Immature natural killer cell (primary cell): ENCODE measurements at regions not wholly inside any gene's neighbourhood (a gene's known extent, or its start where the extent isn't known, plus 50 kb on each side); places are given as distances from the start of the nearest gene placed in this dataset.

Experiments
- DNase-seq, 3 donors: peaks; one replicate each; pipeline ENCODE4 v3.0.0; 2022; ENCODE audit warnings: mixed read lengths in 1 of 3
- H3K27ac Mint-ChIP-seq, 6 donors: one replicate each; pipeline ENCODE4 v1.8.0; 2020; ENCODE audit warnings: mixed read lengths in 6 of 6, mild to moderate bottlenecking in 5 of 6, inconsistent platforms in 4 of 6, moderate library complexity in 3 of 6
- H3K27me3 Mint-ChIP-seq, 3 donors: one replicate each; pipeline ENCODE4 v1.8.0; 2020 to 2021; ENCODE audit warnings: low read depth in 3 of 3, mild to moderate bottlenecking in 3 of 3, mixed read lengths in 3 of 3, moderate library complexity in 3 of 3, inconsistent platforms in 1 of 3
- H3K36me3 Mint-ChIP-seq, 3 donors: one replicate each; pipeline ENCODE4 v1.8.0; 2020; ENCODE audit warnings: mixed read lengths in 3 of 3, inconsistent platforms in 2 of 3, mild to moderate bottlenecking in 2 of 3
- H3K4me1 Mint-ChIP-seq, 2 donors: one replicate each; pipeline ENCODE4 v1.8.0; 2020; ENCODE audit warnings: inconsistent platforms in 2 of 2, mild to moderate bottlenecking in 2 of 2, mixed read lengths in 2 of 2, moderate library complexity in 1 of 2
- H3K4me3 Mint-ChIP-seq, 5 donors: one replicate each; pipeline ENCODE4 v1.8.0; 2020; ENCODE audit warnings: mild to moderate bottlenecking in 5 of 5, mixed read lengths in 5 of 5, inconsistent platforms in 3 of 5, moderate library complexity in 3 of 5
- H3K9me3 Mint-ChIP-seq, 6 donors: one replicate each; pipeline ENCODE4 v1.8.0; 2020; ENCODE audit warnings: mild to moderate bottlenecking in 6 of 6, mixed read lengths in 6 of 6, inconsistent platforms in 4 of 6, moderate library complexity in 3 of 6

- Mint-ChIP-seq H3K27ac (no peak overlapping the region), H3K36me3 (no peaks in the 10 kb centered on the region), H3K9me3 (peaks cover 2 to 7% (median 5%) of the 10 kb centered on the region in 6 donors), H3K27me3 (no peaks in the 10 kb centered on the region), H3K4me1 (no peaks in the 10 kb centered on the region), H3K4me3 (no peak overlapping the region)
- DNase-seq: no peak
Measured at GRCh38 chr5:98605426-98605825, 168.0 kb upstream of the RGMB start.

- DNase-seq: no peak
- Mint-ChIP-seq H3K4me3 (no peak overlapping the region), H3K36me3 (no peaks in the 10 kb centered on the region), H3K27me3 (no peaks in the 10 kb centered on the region), H3K4me1 (no peaks in the 10 kb centered on the region), H3K27ac (no peak overlapping the region), H3K9me3 (peaks cover 0 to 9% (median 2%) of the 10 kb centered on the region in 6 donors)
Measured at GRCh38 chr5:98606961-98607360, 166.5 kb upstream of the RGMB start.

- Mint-ChIP-seq H3K9me3 (peaks cover 0 to 9% (median 1%) of the 10 kb centered on the region in 6 donors), H3K4me1 (no peaks in the 10 kb centered on the region), H3K27ac (no peak overlapping the region), H3K27me3 (no peaks in the 10 kb centered on the region), H3K4me3 (no peak overlapping the region), H3K36me3 (no peaks in the 10 kb centered on the region)
- DNase-seq: no peak
Measured at GRCh38 chr5:98608052-98608451, 165.4 kb upstream of the RGMB start.

GRCh38 chr5:98614341-98614740, 159.1 kb upstream of the RGMB start:
- Mint-ChIP-seq H3K4me3 (no peak overlapping the region), H3K36me3 (no peaks in the 10 kb centered on the region), H3K27ac (no peak overlapping the region), H3K4me1 (no peaks in the 10 kb centered on the region), H3K9me3 (peaks cover 0 to 4% (median 1%) of the 10 kb centered on the region in 6 donors), H3K27me3 (peaks cover 0 to 3% (median 0%) of the 10 kb centered on the region in 3 donors)
- DNase-seq: no peak

GRCh38 chr5:98621821-98622220, 151.6 kb upstream of the RGMB start:
- H3K4me3 Mint-ChIP-seq: no peak overlapping the region
- H3K27ac Mint-ChIP-seq: no peak overlapping the region

GRCh38 chr5:98624145-98624880, 149.2 kb upstream of the RGMB start:
- Mint-ChIP-seq H3K36me3 (no peaks in the 10 kb centered on the region), H3K27me3 (peaks cover 0 to 1% (median 0%) of the 10 kb centered on the region in 3 donors), H3K4me3 (no peak overlapping the region), H3K9me3 (peaks cover 0 to 7% (median 4%) of the 10 kb centered on the region in 6 donors), H3K4me1 (no peaks in the 10 kb centered on the region), H3K27ac (no peak overlapping the region)
- no peak for DNase-seq

More at GRCh38 chr5:98621821-98622220, 151.6 kb upstream of the RGMB start:
- Mint-ChIP-seq H3K9me3 (peaks cover 0 to 7% (median 2%) of the 10 kb centered on the region in 6 donors), H3K4me1 (no peaks in the 10 kb centered on the region), H3K27me3 (no peaks in the 10 kb centered on the region), H3K36me3 (no peaks in the 10 kb centered on the region)
- DNase-seq: no peak

- peaks cover 0 to 7% (median 3%) of the 10 kb centered on the region in 6 donors for H3K9me3 Mint-ChIP-seq
- no peak overlapping the region for H3K27ac Mint-ChIP-seq
- no peak for DNase-seq
- no peaks in the 10 kb centered on the region for H3K4me1 Mint-ChIP-seq
- H3K27me3 Mint-ChIP-seq: peaks cover 0 to 1% (median 0%) of the 10 kb centered on the region in 3 donors
- no peak overlapping the region for H3K4me3 Mint-ChIP-seq
- H3K36me3 Mint-ChIP-seq: no peaks in the 10 kb centered on the region
Measured at GRCh38 chr5:98627121-98627520, 146.3 kb upstream of the RGMB start.

- Mint-ChIP-seq H3K27me3 (peaks cover 0 to 1% (median 0%) of the 10 kb centered on the region in 3 donors), H3K27ac (no peak overlapping the region), H3K4me3 (no peak overlapping the region), H3K9me3 (peaks cover 0 to 6% (median 2%) of the 10 kb centered on the region in 6 donors), H3K36me3 (no peaks in the 10 kb centered on the region), H3K4me1 (no peaks in the 10 kb centered on the region)
- no peak for DNase-seq
Measured at GRCh38 chr5:98630621-98631020, 142.8 kb upstream of the RGMB start.

GRCh38 chr5:98631311-98632054, 142.0 kb upstream of the RGMB start:
- Mint-ChIP-seq H3K27me3 (peaks cover 0 to 1% (median 0%) of the 10 kb centered on the region in 3 donors), H3K9me3 (peaks cover 0 to 5% (median 0%) of the 10 kb centered on the region in 6 donors), H3K4me3 (no peak overlapping the region), H3K4me1 (no peaks in the 10 kb centered on the region), H3K36me3 (no peaks in the 10 kb centered on the region), H3K27ac (no peak overlapping the region)
- DNase-seq: no peak

- no peaks in the 10 kb centered on the region for H3K36me3 Mint-ChIP-seq
- no peaks in the 10 kb centered on the region for H3K4me1 Mint-ChIP-seq
- H3K9me3 Mint-ChIP-seq: peaks cover 0 to 2% (median 0%) of the 10 kb centered on the region in 6 donors
- no peak for DNase-seq
- no peak overlapping the region for H3K27ac Mint-ChIP-seq
- H3K4me3 Mint-ChIP-seq: no peak overlapping the region
- H3K27me3 Mint-ChIP-seq: no peaks in the 10 kb centered on the region
Measured at GRCh38 chr5:98635656-98636055, 137.8 kb upstream of the RGMB start.

- Mint-ChIP-seq H3K27ac (no peak overlapping the region), H3K4me3 (no peak overlapping the region), H3K9me3 (peaks cover 0 to 2% (median 0%) of the 10 kb centered on the region in 6 donors), H3K36me3 (no peaks in the 10 kb centered on the region), H3K27me3 (peaks cover 0 to 2% (median 0%) of the 10 kb centered on the region in 3 donors), H3K4me1 (no peaks in the 10 kb centered on the region)
- no peak for DNase-seq
Measured at GRCh38 chr5:98637116-98637515, 136.3 kb upstream of the RGMB start.

GRCh38 chr5:98637557-98637956, 135.9 kb upstream of the RGMB start:
- no peak for DNase-seq
- Mint-ChIP-seq H3K9me3 (peaks cover 0 to 2% (median 0%) of the 10 kb centered on the region in 6 donors), H3K4me1 (no peaks in the 10 kb centered on the region), H3K36me3 (no peaks in the 10 kb centered on the region), H3K27me3 (peaks cover 0 to 2% (median 0%) of the 10 kb centered on the region in 3 donors), H3K4me3 (no peak overlapping the region), H3K27ac (no peak overlapping the region)

- H3K9me3 Mint-ChIP-seq: peaks cover 0 to 7% (median under 1%) of the 10 kb centered on the region in 6 donors
- no peak for DNase-seq
- H3K4me3 Mint-ChIP-seq: no peak overlapping the region
- H3K36me3 Mint-ChIP-seq: no peaks in the 10 kb centered on the region
- no peaks in the 10 kb centered on the region for H3K4me1 Mint-ChIP-seq
- H3K27me3 Mint-ChIP-seq: peaks cover 0 to 2% (median 0%) of the 10 kb centered on the region in 3 donors
- no peak overlapping the region for H3K27ac Mint-ChIP-seq
Measured at GRCh38 chr5:98638111-98638510, 135.4 kb upstream of the RGMB start.

GRCh38 chr5:98638701-98639100, 134.8 kb upstream of the RGMB start:
- no peaks in the 10 kb centered on the region for H3K36me3 Mint-ChIP-seq
- H3K27ac Mint-ChIP-seq: no peak overlapping the region
- no peak for DNase-seq
- peaks cover 0 to 8% (median 0%) of the 10 kb centered on the region in 6 donors for H3K9me3 Mint-ChIP-seq
- H3K4me3 Mint-ChIP-seq: no peak overlapping the region
- peaks cover 0 to 2% (median 0%) of the 10 kb centered on the region in 3 donors for H3K27me3 Mint-ChIP-seq
- H3K4me1 Mint-ChIP-seq: no peaks in the 10 kb centered on the region
